ENCODE measurements at regions not wholly inside any gene's neighbourhood (a gene's known extent, or its start where the extent isn't known, plus 50 kb on each side); places are given as distances from the start of the nearest gene placed in this dataset.

- no peak for DNase-seq
Observed at GRCh38 chr2:14363137-14363536, 269.4 kb upstream of the LRATD1 start.

- no peak for DNase-seq
Observed at GRCh38 chr2:14363976-14364375, 268.5 kb upstream of the LRATD1 start.

- no peak for DNase-seq
Observed at GRCh38 chr2:14364471-14364870, 268.0 kb upstream of the LRATD1 start.

- no peak for DNase-seq
Observed at GRCh38 chr2:14385043-14385442, 247.5 kb upstream of the LRATD1 start.

GRCh38 chr2:14387332-14387731 is 245.2 kb upstream of the LRATD1 start:
- no peak for DNase-seq

GRCh38 chr2:14388724-14389123 is 243.8 kb upstream of the LRATD1 start:
- no peak for DNase-seq

- DNase-seq: no peak
Observed at GRCh38 chr2:14396533-14397083, 235.9 kb upstream of the LRATD1 start.

GRCh38 chr2:14398641-14399040 is 233.9 kb upstream of the LRATD1 start:
- no peak for DNase-seq

GRCh38 chr2:14401873-14402272 is 230.6 kb upstream of the LRATD1 start:
- no peak for DNase-seq

GRCh38 chr2:14408695-14409094 is 223.8 kb upstream of the LRATD1 start:
- DNase-seq: no peak

GRCh38 chr2:14417551-14417950 is 215.0 kb upstream of the LRATD1 start:
- DNase-seq: no peak

- DNase-seq: no peak
Observed at GRCh38 chr2:14418115-14418514, 214.4 kb upstream of the LRATD1 start.

- DNase-seq: no peak
Observed at GRCh38 chr2:14420851-14421250, 211.7 kb upstream of the LRATD1 start.

- DNase-seq: no peak
Observed at GRCh38 chr2:14422426-14422825, 210.1 kb upstream of the LRATD1 start.

- no peak for DNase-seq
Observed at GRCh38 chr2:14423145-14423906, 209.2 kb upstream of the LRATD1 start.

- DNase-seq: no peak
Observed at GRCh38 chr2:14424478-14425390, 207.8 kb upstream of the LRATD1 start.

- no peak for DNase-seq
Observed at GRCh38 chr2:14425869-14426268, 206.6 kb upstream of the LRATD1 start.

GRCh38 chr2:14428056-14428455 is 204.5 kb upstream of the LRATD1 start:
- DNase-seq: no peak

GRCh38 chr2:14433946-14434495 is 198.5 kb upstream of the LRATD1 start:
- no peak for DNase-seq

GRCh38 chr2:14445670-14446069 is 186.8 kb upstream of the LRATD1 start:
- DNase-seq: no peak

- DNase-seq: no peak
Observed at GRCh38 chr2:14448340-14448739, 184.2 kb upstream of the LRATD1 start.

- DNase-seq: no peak
Observed at GRCh38 chr2:14451312-14451711, 181.2 kb upstream of the LRATD1 start.

GRCh38 chr2:14454202-14454601 is 178.3 kb upstream of the LRATD1 start:
- DNase-seq: no peak
